H1 (cell line): ENCODE measurements at regions not wholly inside any gene's neighbourhood (a gene's known extent, or its start where the extent isn't known, plus 50 kb on each side); places are given as distances from the start of the nearest gene placed in this dataset.
A peak's percentile ranks its signal among the peaks of the same experiment; 100 is the strongest.

Experiments used
- CTCF ChIA-PET: fragments of 300-600 bp; sonication (Branson Sonifier 250); formaldehyde crosslinking; loops from one replicate; lab custom pipeline; 2021; ENCODE audit not compliant: partially characterized antibody; lab: Charles Lee
- POLR2A ChIA-PET: fragments of 300-600 bp; sonication (Branson Sonifier 250); formaldehyde crosslinking; loops from one replicate; lab custom pipeline; 2021; ENCODE audit warnings: inconsistent platforms; ENCODE audit not compliant: partially characterized antibody; lab: Charles Lee
- DNase-seq, 2 experiments: peaks; one replicate each; pipeline versions ENCODE4 v3.0.0 to v3.0.0-alpha.2; 2010 to 2022; ENCODE audit warnings: low spot score in 2 of 2, low read depth in 1 of 2, mixed read lengths in 1 of 2
- FAIRE-seq: peaks from 2 replicates; lab custom pipeline; 2011; peaks lifted over from hg19 to GRCh38; lab: Jason Lieb, UNC
- H2AFZ ChIP-seq: 2 replicates; pipeline ENCODE4 v1.8.1; 2012; ENCODE audit warnings: low read length, inconsistent platforms
- H2AK5ac ChIP-seq: 2 replicates; pipeline ENCODE4 v1.6.1; 2013; ENCODE audit warnings: low read depth, low read length
- H2BK120ac ChIP-seq: replicated peaks from 2 replicates; pipeline ENCODE3; 2013; ENCODE audit warnings: low read depth, low read length, inconsistent platforms
- H2BK12ac ChIP-seq: 2 replicates; pipeline ENCODE4 v1.6.1; 2013; ENCODE audit warnings: low read depth, low read length
- H2BK15ac ChIP-seq: 2 replicates; pipeline ENCODE4 v1.6.1; 2013; ENCODE audit warnings: low read length
- H2BK20ac ChIP-seq: 2 replicates; pipeline ENCODE4 v1.6.1; 2013; ENCODE audit warnings: low read length
- H2BK5ac ChIP-seq: 2 replicates; pipeline ENCODE4 v1.6.1; 2013; ENCODE audit warnings: low read depth, low read length
- H3K14ac ChIP-seq: 2 replicates; pipeline ENCODE4 v1.6.1; 2013; ENCODE audit warnings: inconsistent platforms; ENCODE audit not compliant: insufficient read length
- H3K18ac ChIP-seq: 2 replicates; pipeline ENCODE4 v1.6.1; 2013; ENCODE audit warnings: low read length; ENCODE audit errors: extremely low read depth
- H3K23ac ChIP-seq: 2 replicates; pipeline ENCODE4 v1.6.1; 2013; ENCODE audit warnings: inconsistent platforms; ENCODE audit not compliant: insufficient read length
- H3K23me2 ChIP-seq: 2 replicates; pipeline ENCODE4 v1.6.1; 2013; ENCODE audit warnings: low read depth, low read length
- H3K27ac ChIP-seq: 2 replicates; pipeline ENCODE4 v1.6.1; 2011; ENCODE audit warnings: low read depth, low read length, inconsistent platforms
- H3K27me3 ChIP-seq, 4 experiments: replicated peaks in 1 of 4; 1 replicate in 1 of 4; 2 replicates in 3 of 4; pipeline versions ENCODE4 v1.6.1 to v1.8.1; 2011 to 2013; ENCODE audit warnings: low read length in 3 of 4, mild to moderate bottlenecking in 3 of 4, inconsistent platforms in 2 of 4, mixed read lengths in 2 of 4, moderate library complexity in 1 of 4; ENCODE audit not compliant: control insufficient read depth in 3 of 4, insufficient read depth in 3 of 4; ENCODE audit errors: extremely low read depth in 1 of 4
- H3K36me3 ChIP-seq, 4 experiments: 2 replicates each; pipeline versions ENCODE4 v1.6.1 to v1.8.1; 2011 to 2013; ENCODE audit warnings: mild to moderate bottlenecking in 4 of 4, low read length in 3 of 4, moderate library complexity in 2 of 4, control low read depth in 1 of 4, inconsistent platforms in 1 of 4; ENCODE audit not compliant: insufficient read depth in 4 of 4, control insufficient read depth in 2 of 4
- H3K4ac ChIP-seq: replicated peaks from 2 replicates; pipeline ENCODE3; 2013; ENCODE audit warnings: low read length, low read depth, mixed read lengths, inconsistent platforms; ENCODE audit not compliant: insufficient read length
- H3K4me1 ChIP-seq, 4 experiments: replicated peaks in 1 of 4; 1 replicate in 1 of 4; 2 replicates in 3 of 4; pipeline versions ENCODE4 v1.6.1 to v1.8.1; 2011 to 2013; ENCODE audit warnings: low read length in 3 of 4, inconsistent platforms in 2 of 4, mixed read lengths in 1 of 4; ENCODE audit not compliant: insufficient read depth in 4 of 4, control insufficient read depth in 3 of 4
- H3K4me2 ChIP-seq, 2 experiments: 2 replicates each; pipeline versions ENCODE4 v1.6.1 to v1.8.1; 2011 to 2013; ENCODE audit warnings: low read depth in 2 of 2, low read length in 2 of 2, control low read depth in 1 of 2, inconsistent platforms in 1 of 2, mild to moderate bottlenecking in 1 of 2; ENCODE audit not compliant: insufficient read depth in 1 of 2
- H3K4me3 ChIP-seq, 4 experiments: fragments of 200-600, 300-600 bp in 1 of 4; sonication (generic), shearing (Covaris generic), sonication (Bioruptor Twin) in 1 of 4; 2 replicates each; pipeline versions ENCODE4 v1.5.1 to v1.8.1; 2011 to 2016; ENCODE audit warnings: low read length in 4 of 4, low read depth in 3 of 4, control low read depth in 2 of 4, inconsistent platforms in 2 of 4, mild to moderate bottlenecking in 2 of 4, mixed read lengths in 1 of 4, moderate library complexity in 1 of 4; ENCODE audit not compliant: insufficient read depth in 2 of 4; ENCODE audit errors: extremely low read depth in 1 of 4
- H3K56ac ChIP-seq: replicated peaks from 2 replicates; pipeline ENCODE3; 2013; ENCODE audit warnings: low read depth, mild to moderate bottlenecking, mixed read lengths, low read length, inconsistent platforms; ENCODE audit not compliant: insufficient read length
- H3K79me1 ChIP-seq: 2 replicates; pipeline ENCODE4 v1.6.1; 2013; ENCODE audit warnings: low read depth, low read length, control low read depth
- H3K79me2 ChIP-seq, 2 experiments: 2 replicates each; pipeline versions ENCODE4 v1.6.1 to v1.8.1; 2012 to 2013; ENCODE audit warnings: low read length in 2 of 2, mild to moderate bottlenecking in 2 of 2, inconsistent platforms in 1 of 2; ENCODE audit not compliant: insufficient read depth in 2 of 2, control insufficient read depth in 1 of 2
- H3K9ac ChIP-seq, 4 experiments: replicated peaks in 1 of 4; 1 replicate in 1 of 4; 2 replicates in 3 of 4; pipeline versions ENCODE4 v1.6.1 to v1.8.1; 2011 to 2013; ENCODE audit warnings: low read depth in 3 of 4, low read length in 3 of 4, control low read depth in 2 of 4, mild to moderate bottlenecking in 2 of 4, moderate library complexity in 2 of 4, inconsistent platforms in 1 of 4; ENCODE audit errors: extremely low read depth in 1 of 4
- H3K9me3 ChIP-seq, 2 experiments: 2 replicates each; pipeline versions ENCODE4 v1.6.1 to v1.8.1; 2012 to 2013; ENCODE audit warnings: mild to moderate bottlenecking in 2 of 2, moderate library complexity in 2 of 2, control low read depth in 1 of 2, inconsistent platforms in 1 of 2, low read depth in 1 of 2, low read length in 1 of 2, mixed read lengths in 1 of 2; ENCODE audit not compliant: insufficient read depth in 2 of 2
- H4K20me1 ChIP-seq, 2 experiments: replicated peaks in 1 of 2; 2 replicates each; pipeline versions ENCODE3 to v1.8.1; 2011 to 2013; ENCODE audit warnings: inconsistent platforms in 2 of 2, low read length in 2 of 2, mild to moderate bottlenecking in 1 of 2; ENCODE audit not compliant: insufficient read depth in 2 of 2, control insufficient read depth in 1 of 2
- H4K5ac ChIP-seq: 2 replicates; pipeline ENCODE4 v1.6.1; 2013; ENCODE audit warnings: low read length, low read depth, mixed read lengths, inconsistent platforms; ENCODE audit not compliant: insufficient read length
- H4K8ac ChIP-seq: 2 replicates; pipeline ENCODE4 v1.8.0; 2013; ENCODE audit warnings: mild to moderate bottlenecking, moderate library complexity, low read length, inconsistent platforms; ENCODE audit not compliant: insufficient read depth; ENCODE audit errors: extremely low read depth
- H4K91ac ChIP-seq: replicated peaks from 2 replicates; pipeline ENCODE3; 2013; ENCODE audit warnings: low read length, mixed read lengths, inconsistent platforms; ENCODE audit not compliant: insufficient read length
- FOSL1 ChIP-seq: IDR thresholded peaks from 2 replicates; pipeline ENCODE4 v1.6.1; 2011; ENCODE audit warnings: mild to moderate bottlenecking, low read depth, low read length, moderate library complexity; ENCODE audit not compliant: insufficient read depth
- GABPA ChIP-seq: IDR thresholded peaks from 2 replicates; pipeline ENCODE4 v1.6.1; 2011; ENCODE audit warnings: mild to moderate bottlenecking, low read length, moderate library complexity, borderline replicate concordance; ENCODE audit not compliant: insufficient read depth
- SP2 ChIP-seq: IDR thresholded peaks from 2 replicates; pipeline ENCODE4 v1.6.1; 2012; ENCODE audit warnings: mild to moderate bottlenecking, low read length, inconsistent platforms
- WGBS, 2 experiments: shearing (Covaris generic) in 1 of 2; methylation state at CpG; one replicate each; pipeline versions ENCODE4 v1.1.6 to v1.1.7; 2013 to 2015; ENCODE audit warnings: low lambda C conversion rate in 2 of 2, mixed read lengths in 2 of 2, inconsistent platforms in 1 of 2, low coverage in 1 of 2, missing lambda C conversion rate in 1 of 2; ENCODE audit not compliant: insufficient replicate concordance in 2 of 2, insufficient coverage in 1 of 2, insufficient read length in 1 of 2; ENCODE audit errors: extremely low coverage in 1 of 2, missing lambda C conversion rate in 1 of 2; 5-methylcytosine and 5-hydroxymethylcytosine counted together
- TF ChIP-seq, protein P1 (sequence below): IDR thresholded peaks from 2 replicates; pipeline ENCODE4 v1.6.1; 2011; ENCODE audit warnings: low read length, improper control_type of control experiment
- TF ChIP-seq, protein P2 (sequence below): IDR thresholded peaks from 2 replicates; pipeline ENCODE4 v1.6.1; 2012; ENCODE audit warnings: low read length, inconsistent platforms

DNA sequence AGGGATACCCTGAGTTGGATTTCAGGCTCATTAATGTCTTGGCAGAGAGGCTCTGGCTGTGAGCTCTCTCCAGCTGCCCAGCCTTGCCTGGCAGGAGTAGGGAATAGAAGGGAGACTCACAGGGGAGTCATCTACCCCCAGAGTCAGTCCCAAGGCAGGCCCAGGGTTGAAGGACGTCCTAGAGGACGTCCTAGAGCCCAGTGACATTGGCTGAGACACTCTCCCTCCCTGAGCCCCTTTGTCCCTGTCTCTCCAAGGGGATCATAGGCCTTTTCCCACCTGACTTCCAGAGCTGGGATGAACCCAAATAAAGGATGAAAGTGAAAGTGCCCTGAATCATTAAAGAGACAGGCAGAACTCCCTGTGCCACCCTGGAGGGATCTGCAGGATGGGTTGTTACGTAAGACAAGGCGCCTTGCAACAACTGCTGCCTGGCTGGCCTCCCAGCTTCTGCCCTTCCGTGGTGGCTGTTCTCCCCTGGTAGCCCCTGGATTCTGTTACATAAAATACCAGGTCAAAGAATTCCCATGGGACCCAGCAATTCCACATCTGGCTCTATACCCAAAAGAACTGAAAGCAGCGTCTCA, 53.6 kb upstream of the SIRPA start:
- 92% methylated on average over 6 of the region's 6 CpGs; no CpG with 5 or more reads in 1 of the 2 experiments for WGBS, 2 experiments
- Histone ChIP-seq H3K4ac (no peak overlapping the region), H3K4me3 (no peak overlapping the region), H3K4me2 (no peak overlapping the region), H3K23ac (no peak overlapping the region), H4K91ac (peak overlapping the region; percentile 18), H3K56ac (no peak overlapping the region), H2BK20ac (no peak overlapping the region), H2AK5ac (no peak overlapping the region), H2BK12ac (no peak overlapping the region; the same call in 1 of the 2 replicates), H3K4me1 (peaks cover 0 to 9% (median 3%) of the 10 kb centered on the region in 4 experiments; a peak in 4 of 7 replicates), H3K27me3 (no peaks in the 10 kb centered on the region; a peak in 2 of 7 replicates), H2BK15ac (no peak overlapping the region), H3K23me2 (no peaks in the 10 kb centered on the region; the same call in 1 of the 2 replicates), H4K5ac (no peak overlapping the region), H2BK5ac (no peak overlapping the region), H3K79me2 (no peaks in the 10 kb centered on the region), H3K18ac (0 out of 2 replicates have a peak overlapping the region, but pooled peaks have one; percentile 4), H3K36me3 (no peaks in the 10 kb centered on the region), H3K14ac (no peak overlapping the region), H3K9ac (no peak overlapping the region), H3K27ac (no peak overlapping the region), H3K79me1 (no peaks in the 10 kb centered on the region), H2BK120ac (no peak overlapping the region), H4K8ac (no peak overlapping the region), H3K9me3 (no peaks in the 10 kb centered on the region), H2AFZ (no peak overlapping the region), H4K20me1 (no peaks in the 10 kb centered on the region)
- ChIA-PET CTCF (interaction anchor here (1.0 kb wide), 1 partner anchor 25 kb away, joined by 3 read pairs; no protein-coding TSS in a partner anchor), POLR2A (interaction anchor here (0.5 to 1.9 kb wide), 3 partner anchors 9 to 107 kb away, joined by 3 to 4 read pairs (median 4); no protein-coding TSS in a partner anchor)
- FAIRE-seq (no peak), DNase-seq (no peak)
- TF ChIP-seq SP2: no peak
- no peak for TF ChIP-seq GABPA
- TF ChIP-seq FOSL1: no peak
- TF ChIP-seq, protein P1, sequence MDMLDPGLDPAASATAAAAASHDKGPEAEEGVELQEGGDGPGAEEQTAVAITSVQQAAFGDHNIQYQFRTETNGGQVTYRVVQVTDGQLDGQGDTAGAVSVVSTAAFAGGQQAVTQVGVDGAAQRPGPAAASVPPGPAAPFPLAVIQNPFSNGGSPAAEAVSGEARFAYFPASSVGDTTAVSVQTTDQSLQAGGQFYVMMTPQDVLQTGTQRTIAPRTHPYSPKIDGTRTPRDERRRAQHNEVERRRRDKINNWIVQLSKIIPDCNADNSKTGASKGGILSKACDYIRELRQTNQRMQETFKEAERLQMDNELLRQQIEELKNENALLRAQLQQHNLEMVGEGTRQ: no peak
- TF ChIP-seq, protein P2, sequence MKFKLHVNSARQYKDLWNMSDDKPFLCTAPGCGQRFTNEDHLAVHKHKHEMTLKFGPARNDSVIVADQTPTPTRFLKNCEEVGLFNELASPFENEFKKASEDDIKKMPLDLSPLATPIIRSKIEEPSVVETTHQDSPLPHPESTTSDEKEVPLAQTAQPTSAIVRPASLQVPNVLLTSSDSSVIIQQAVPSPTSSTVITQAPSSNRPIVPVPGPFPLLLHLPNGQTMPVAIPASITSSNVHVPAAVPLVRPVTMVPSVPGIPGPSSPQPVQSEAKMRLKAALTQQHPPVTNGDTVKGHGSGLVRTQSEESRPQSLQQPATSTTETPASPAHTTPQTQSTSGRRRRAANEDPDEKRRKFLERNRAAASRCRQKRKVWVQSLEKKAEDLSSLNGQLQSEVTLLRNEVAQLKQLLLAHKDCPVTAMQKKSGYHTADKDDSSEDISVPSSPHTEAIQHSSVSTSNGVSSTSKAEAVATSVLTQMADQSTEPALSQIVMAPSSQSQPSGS: no peak
